CD14-positive monocyte (primary cell): ENCODE measurements at regions not wholly inside any gene's neighbourhood (a gene's known extent, or its start where the extent isn't known, plus 50 kb on each side); places are given as distances from the start of the nearest gene placed in this dataset.
A peak's percentile ranks its signal among the peaks of the same experiment; 100 is the strongest.

ENCODE experiments used
- DNase-seq, 3 donors: peaks; one replicate each; pipeline ENCODE4 v3.0.0-alpha.2; 2011 to 2022
- H2AFZ ChIP-seq: 2 replicates; pipeline ENCODE4 v1.6.0; 2012; ENCODE audit warnings: mild to moderate bottlenecking, low read depth, low read length, inconsistent platforms; ENCODE audit not compliant: insufficient read depth, poor library complexity, severe bottlenecking
- H3K27ac ChIP-seq, 2 donors: 1 replicate in 1 of 2; 2 replicates in 1 of 2; pipeline ENCODE4 v1.5.1; 2012 to 2013; ENCODE audit warnings: low read length in 2 of 2, control low read depth in 1 of 2, inconsistent platforms in 1 of 2, low read depth in 1 of 2, mild to moderate bottlenecking in 1 of 2
- H3K27me3 ChIP-seq, 2 donors: one replicate each; pipeline versions ENCODE4 v1.6.0 to v1.6.1; 2011 to 2013; ENCODE audit warnings: low read length in 2 of 2; ENCODE audit not compliant: control insufficient read depth in 2 of 2, insufficient read depth in 2 of 2
- H3K36me3 ChIP-seq, 2 donors: replicated peaks in 1 of 2; 1 replicate in 1 of 2; 2 replicates in 1 of 2; pipeline versions ENCODE4 v1.5.1 to v1.6.1; 2012 to 2013; ENCODE audit warnings: low read length in 2 of 2, control low read depth in 1 of 2, inconsistent platforms in 1 of 2, mild to moderate bottlenecking in 1 of 2; ENCODE audit not compliant: insufficient read depth in 2 of 2, control insufficient read depth in 1 of 2
- H3K4me1 ChIP-seq, 2 donors: 1 replicate in 1 of 2; 2 replicates in 1 of 2; pipeline versions ENCODE4 v1.5.1 to v1.6.1; 2012 to 2013; ENCODE audit warnings: low read length in 2 of 2, control low read depth in 1 of 2, inconsistent platforms in 1 of 2, mild to moderate bottlenecking in 1 of 2, moderate library complexity in 1 of 2; ENCODE audit not compliant: insufficient read depth in 2 of 2, control insufficient read depth in 1 of 2
- H3K4me2 ChIP-seq: replicated peaks from 2 replicates; pipeline ENCODE3; 2012; ENCODE audit warnings: low read length, moderate library complexity, mild to moderate bottlenecking; ENCODE audit not compliant: poor library complexity, severe bottlenecking; ENCODE audit errors: extremely low read depth
- H3K4me3 ChIP-seq, 3 experiments: fragments of 200-600 bp in 1 of 3; sonication (generic) in 1 of 3; replicated peaks in 1 of 3; 1 replicate in 2 of 3; 2 replicates in 1 of 3; pipeline ENCODE4 v1.5.1; 2011 to 2013; ENCODE audit warnings: low read length in 3 of 3, mild to moderate bottlenecking in 3 of 3, control low read depth in 2 of 3, low read depth in 2 of 3, inconsistent platforms in 1 of 3, moderate library complexity in 1 of 3
- H3K79me2 ChIP-seq: 2 replicates; pipeline ENCODE4 v1.6.0; 2012; ENCODE audit warnings: mild to moderate bottlenecking, control low read depth, inconsistent platforms, low read length, moderate library complexity; ENCODE audit not compliant: insufficient read depth
- H3K9ac ChIP-seq: 2 replicates; pipeline ENCODE4 v1.6.0; 2017; ENCODE audit warnings: low read length, mild to moderate bottlenecking; ENCODE audit not compliant: insufficient read depth, poor library complexity, severe bottlenecking
- H3K9me3 ChIP-seq, 2 donors: replicated peaks in 1 of 2; 1 replicate in 1 of 2; 2 replicates in 1 of 2; pipeline versions ENCODE4 v1.5.1 to v1.6.1; 2012 to 2013; ENCODE audit warnings: low read length in 2 of 2, control low read depth in 1 of 2; ENCODE audit not compliant: control insufficient read depth in 1 of 2, insufficient read depth in 1 of 2
- H4K20me1 ChIP-seq: 2 replicates; pipeline ENCODE4 v1.6.0; 2012; ENCODE audit warnings: mild to moderate bottlenecking, low read length, control low read depth, moderate library complexity; ENCODE audit not compliant: insufficient read depth
- H3K27ac Mint-ChIP-seq, 7 donors: one replicate each; pipeline ENCODE4 v1.8.0; 2020; ENCODE audit warnings: mild to moderate bottlenecking in 7 of 7, mixed read lengths in 7 of 7, moderate library complexity in 6 of 7, inconsistent platforms in 2 of 7
- H3K27me3 Mint-ChIP-seq, 3 donors: one replicate each; pipeline ENCODE4 v1.8.0; 2021 to 2022; ENCODE audit warnings: low read depth in 3 of 3, mild to moderate bottlenecking in 3 of 3, mixed read lengths in 3 of 3, moderate library complexity in 3 of 3, inconsistent platforms in 1 of 3
- H3K36me3 Mint-ChIP-seq, 2 donors: one replicate each; pipeline ENCODE4 v1.8.0; 2020; ENCODE audit warnings: mixed read lengths in 2 of 2, inconsistent platforms in 1 of 2, mild to moderate bottlenecking in 1 of 2
- H3K4me1 Mint-ChIP-seq: one replicate; pipeline ENCODE4 v1.8.0; 2020; ENCODE audit warnings: mild to moderate bottlenecking, mixed read lengths
- H3K4me3 Mint-ChIP-seq, 2 donors: one replicate each; pipeline ENCODE4 v1.8.0; 2020; ENCODE audit warnings: mild to moderate bottlenecking in 2 of 2, mixed read lengths in 2 of 2, moderate library complexity in 1 of 2
- H3K9me3 Mint-ChIP-seq, 7 donors: one replicate each; pipeline ENCODE4 v1.8.0; 2020 to 2022; ENCODE audit warnings: mixed read lengths in 7 of 7, mild to moderate bottlenecking in 6 of 7, moderate library complexity in 6 of 7, inconsistent platforms in 2 of 7
- CTCF ChIP-seq: fragments of 200-600 bp; IDR thresholded peaks from one replicate; pipeline ENCODE4 v1.8.0; 2022; ENCODE audit warnings: antibody characterized with exemption, mild to moderate bottlenecking
- WGBS: methylation state at CpG from one replicate; pipeline ENCODE4 v1.1.5; 2013; ENCODE audit warnings: missing lambda C conversion rate; ENCODE audit not compliant: insufficient coverage; 5-methylcytosine and 5-hydroxymethylcytosine counted together
- intact Hi-C, 2 donors: fragments of 100-400 bp; cut with micrococcal nuclease; formaldehyde crosslinking; loops; one replicate each; pipeline versions ENCODE4 v1.15.0 to v1.15.1; 2023

- peak in 1 of 3 donors; percentile 5 for DNase-seq
- Histone ChIP-seq H3K27me3 (no peaks in the 10 kb centered on the region), H3K79me2 (no peaks in the 10 kb centered on the region), H3K4me3 (no peak overlapping the region), H3K36me3 (no peaks in the 10 kb centered on the region), H3K4me1 (no peaks in the 10 kb centered on the region), H3K27ac (no peak overlapping the region), H3K9me3 (no peaks in the 10 kb centered on the region), H4K20me1 (no peaks in the 10 kb centered on the region), H2AFZ (no peak overlapping the region), H3K4me2 (no peak overlapping the region), H3K9ac (no peak overlapping the region)
- Mint-ChIP-seq H3K27ac (no peak overlapping the region), H3K36me3 (no peaks in the 10 kb centered on the region), H3K27me3 (no peaks in the 10 kb centered on the region), H3K4me1 (peaks cover 2% of the 10 kb centered on the region), H3K4me3 (no peak overlapping the region), H3K9me3 (no peaks in the 10 kb centered on the region)
- intact Hi-C loops = no loop called here
- TF ChIP-seq CTCF = no peak
Observed at GRCh38 chr1:199585392-199585791, 442.1 kb upstream of the NR5A2 start.

- Histone ChIP-seq H3K4me3 (no peak overlapping the region), H3K9me3 (no peaks in the 10 kb centered on the region), H3K27me3 (no peaks in the 10 kb centered on the region), H4K20me1 (no peaks in the 10 kb centered on the region), H3K36me3 (no peaks in the 10 kb centered on the region), H3K9ac (no peak overlapping the region), H2AFZ (no peak overlapping the region), H3K27ac (no peak overlapping the region), H3K4me1 (no peaks in the 10 kb centered on the region), H3K4me2 (no peak overlapping the region), H3K79me2 (no peaks in the 10 kb centered on the region)
- Mint-ChIP-seq H3K9me3 (peaks cover 0 to 4% (median 0%) of the 10 kb centered on the region in 7 donors), H3K4me3 (no peak overlapping the region), H3K27me3 (no peaks in the 10 kb centered on the region), H3K36me3 (no peaks in the 10 kb centered on the region), H3K27ac (no peak overlapping the region), H3K4me1 (no peaks in the 10 kb centered on the region)
- 88% methylated on average over 1 of the region's 2 CpGs for whole genome bisulfite sequencing
- TF ChIP-seq CTCF = no peak
- DNase-seq = no peak
- intact Hi-C loops = no loop called here
Observed at GRCh38 chr1:199590708-199591107, 436.8 kb upstream of the NR5A2 start.
